PC-3 (cell line): ENCODE measurements at regions not wholly inside any gene's neighbourhood (a gene's known extent, or its start where the extent isn't known, plus 50 kb on each side); places are given as distances from the start of the nearest gene placed in this dataset.

Experiments
- ATAC-seq: fragments of 200-7000 bp; cut with Tn5 transposase; 2 replicates; pipeline ENCODE4 v1.9.1; 2020; ENCODE audit warnings: mild to moderate bottlenecking, moderate library complexity
- BruUV-seq: library from RNA; stranded (reverse); fragments of 400-500 nt; replicated peaks from 2 replicates; lab custom pipeline; 2021; lab: Mats Ljungman, UMichigan
- CTCF ChIA-PET: fragments of 300-600 bp; sonication (Branson Sonifier 250); formaldehyde crosslinking; loops from one replicate; lab custom pipeline; 2022; ENCODE audit warnings: antibody characterized with exemption; lab: Charles Lee
- POLR2A ChIA-PET: fragments of 300-600 bp; sonication (Branson Sonifier 250); formaldehyde crosslinking; loops from one replicate; lab custom pipeline; 2022; ENCODE audit warnings: antibody characterized with exemption; ENCODE audit not compliant: unreplicated experiment; lab: Charles Lee
- DNase-seq: peaks from one replicate; pipeline ENCODE4 v3.0.0-alpha.2; 2015
- H2AFZ ChIP-seq: fragments of 300-600 bp; sonication (generic); 2 replicates; pipeline ENCODE4 v1.6.0; 2016; ENCODE audit warnings: antibody characterized with exemption, low read length
- H3F3A ChIP-seq: fragments of 300-600 bp; sonication (generic); one replicate; pipeline ENCODE4 v1.6.0; 2017; ENCODE audit warnings: antibody characterized with exemption, low read length, control low read depth, mild to moderate bottlenecking; ENCODE audit not compliant: unreplicated experiment
- H3K27ac ChIP-seq: fragments of 300-600 bp; sonication (generic); 2 replicates; pipeline ENCODE4 v1.5.1; 2016; ENCODE audit warnings: mild to moderate bottlenecking, low read length
- H3K27me3 ChIP-seq: fragments of 300-600 bp; sonication (generic); 2 replicates; pipeline ENCODE4 v1.6.1; 2016; ENCODE audit warnings: low read length, mixed read lengths
- H3K36me3 ChIP-seq: fragments of 300-600 bp; sonication (generic); 2 replicates; pipeline ENCODE4 v1.6.1; 2016; ENCODE audit warnings: low read depth, mixed run types, low read length, mixed read lengths
- H3K4me1 ChIP-seq: fragments of 300-600 bp; sonication (generic); 2 replicates; pipeline ENCODE4 v1.5.1; 2016; ENCODE audit warnings: low read length; ENCODE audit not compliant: insufficient read depth
- H3K4me2 ChIP-seq: fragments of 300-600 bp; sonication (generic); 2 replicates; pipeline ENCODE4 v1.6.0; 2016; ENCODE audit warnings: low read length
- H3K4me3 ChIP-seq: fragments of 300-600 bp; sonication (generic); 2 replicates; pipeline ENCODE4 v1.5.1; 2016; ENCODE audit warnings: mild to moderate bottlenecking, low read length, mixed read lengths
- H3K79me2 ChIP-seq: fragments of 300-600 bp; sonication (generic); 2 replicates; pipeline ENCODE4 v1.6.1; 2017; ENCODE audit warnings: low read length, mixed read lengths
- H3K9ac ChIP-seq: fragments of 300-600 bp; sonication (generic); 2 replicates; pipeline ENCODE4 v1.6.0; 2016; ENCODE audit warnings: mild to moderate bottlenecking, low read length
- H3K9me2 ChIP-seq: fragments of 300-600 bp; sonication (generic); replicated peaks from 2 replicates; pipeline ENCODE4 v1.6.1; 2016; ENCODE audit warnings: mixed run types, low read length, mixed read lengths
- H3K9me3 ChIP-seq: fragments of 300-600 bp; sonication (generic); 2 replicates; pipeline ENCODE4 v1.6.1; 2016; ENCODE audit warnings: low read length, mixed read lengths
- H4K20me1 ChIP-seq: fragments of 300-600 bp; sonication (generic); 2 replicates; pipeline ENCODE4 v1.6.1; 2016; ENCODE audit warnings: low read length, mixed read lengths
- CTCF ChIP-seq: fragments of 300-600 bp; sonication (generic); conservative IDR thresholded peaks from 2 replicates; pipeline ENCODE4 v1.5.1; 2017; ENCODE audit warnings: antibody characterized with exemption, low read depth, mild to moderate bottlenecking, low read length
- EZH2 ChIP-seq: fragments of 300-600 bp; sonication (generic); IDR thresholded peaks from one replicate; pipeline ENCODE4 v1.6.1; 2017; ENCODE audit warnings: antibody characterized with exemption, mild to moderate bottlenecking, low read length; ENCODE audit not compliant: unreplicated experiment
- EZH2phosphoT487 ChIP-seq: fragments of 300-600 bp; sonication (generic); IDR thresholded peaks from 2 replicates; pipeline ENCODE4 v1.6.1; 2018; ENCODE audit warnings: mild to moderate bottlenecking, antibody characterized with exemption, low read length, borderline replicate concordance
- intact Hi-C: fragments of 100-400 bp; cut with micrococcal nuclease; formaldehyde crosslinking; loops from 2 replicates; pipeline ENCODE4 v1.9.0; 2023

GRCh38 chr2:5026571-5027234, 665.5 kb upstream of the SOX11 start:
- no peaks in the 10 kb centered on the region for H3K27me3 ChIP-seq
- no peak overlapping the region for H2AFZ ChIP-seq
- H3K4me3 ChIP-seq: no peak overlapping the region
- DNase-seq (no peak), ATAC-seq (no peak)
- no peaks in the 10 kb centered on the region for H3K9me3 ChIP-seq
- no peak overlapping the region for H3K27ac ChIP-seq
- H3K36me3 ChIP-seq: no peaks in the 10 kb centered on the region
- peaks cover 4% of the 10 kb centered on the region for H3F3A ChIP-seq
- H3K4me1 ChIP-seq: no peaks in the 10 kb centered on the region
- no peak for TF ChIP-seq EZH2phosphoT487
- no peak for TF ChIP-seq CTCF
- no peak for TF ChIP-seq EZH2
- H3K9ac ChIP-seq: no peak overlapping the region
- ChIA-PET POLR2A (no interaction called here), CTCF (no interaction called here)
- no peak overlapping the region for H3K4me2 ChIP-seq
- intact Hi-C loops: no loop called here
- no peaks in the 10 kb centered on the region for H3K79me2 ChIP-seq
- H3K9me2 ChIP-seq: no peaks in the 10 kb centered on the region
- BruUV-seq: no TSS peak
- H4K20me1 ChIP-seq: no peaks in the 10 kb centered on the region

GRCh38 chr2:5035057-5035488, 657.1 kb upstream of the SOX11 start:
- POLR2A ChIA-PET: no interaction called here
- Histone ChIP-seq H3K4me3 (no peak overlapping the region), H3K4me2 (no peak overlapping the region), H3K36me3 (no peaks in the 10 kb centered on the region), H4K20me1 (no peaks in the 10 kb centered on the region), H3K9me3 (no peaks in the 10 kb centered on the region), H3K27me3 (no peaks in the 10 kb centered on the region), H3K9me2 (no peaks in the 10 kb centered on the region), H2AFZ (no peak overlapping the region), H3K4me1 (no peaks in the 10 kb centered on the region), H3F3A (no peaks in the 10 kb centered on the region), H3K79me2 (no peaks in the 10 kb centered on the region), H3K9ac (no peak overlapping the region), H3K27ac (no peak overlapping the region)
- no peak for ATAC-seq
- no TSS peak for BruUV-seq
- CTCF ChIA-PET: no interaction called here
- TF ChIP-seq CTCF (no peak), EZH2 (no peak), EZH2phosphoT487 (no peak)
- intact Hi-C loops: no loop called here
- no peak for DNase-seq

GRCh38 chr2:5036256-5036655, 655.9 kb upstream of the SOX11 start:
- TF ChIP-seq EZH2 (no peak), EZH2phosphoT487 (no peak), CTCF (no peak)
- no peaks in the 10 kb centered on the region for H3K27me3 ChIP-seq
- CTCF ChIA-PET: no interaction called here

More at GRCh38 chr2:5036256-5036655, 655.9 kb upstream of the SOX11 start:
- no peak overlapping the region for H2AFZ ChIP-seq
- H3K27ac ChIP-seq: no peak overlapping the region
- H3K79me2 ChIP-seq: no peaks in the 10 kb centered on the region
- no TSS peak for BruUV-seq
- no peak overlapping the region for H3K4me2 ChIP-seq
- intact Hi-C loops: no loop called here
- H4K20me1 ChIP-seq: no peaks in the 10 kb centered on the region
- ATAC-seq (no peak), DNase-seq (no peak)
- H3K9me3 ChIP-seq: no peaks in the 10 kb centered on the region
- no peak overlapping the region for H3K4me3 ChIP-seq
- no peaks in the 10 kb centered on the region for H3K36me3 ChIP-seq
- no peaks in the 10 kb centered on the region for H3F3A ChIP-seq
- H3K4me1 ChIP-seq: no peaks in the 10 kb centered on the region
- no peaks in the 10 kb centered on the region for H3K9me2 ChIP-seq
- POLR2A ChIA-PET: no interaction called here
- H3K9ac ChIP-seq: no peak overlapping the region
